Fibroblast of pulmonary artery (primary cell): ENCODE measurements at regions not wholly inside any gene's neighbourhood (a gene's known extent, or its start where the extent isn't known, plus 50 kb on each side); places are given as distances from the start of the nearest gene placed in this dataset.

Source experiments
- DNase-seq: peaks from one replicate; pipeline ENCODE4 v3.0.0-alpha.2; 2010; ENCODE audit warnings: low read depth
- H3K4me3 ChIP-seq: replicated peaks from 2 replicates; pipeline ENCODE4 v1.5.1; 2011; ENCODE audit warnings: low read depth, mild to moderate bottlenecking, control low read depth, low read length, moderate library complexity
- CTCF ChIP-seq: IDR thresholded peaks from 2 replicates; pipeline ENCODE4 v1.5.1; 2011; ENCODE audit warnings: mild to moderate bottlenecking, control low read depth, low read length, inconsistent platforms; ENCODE audit errors: missing control alignments

GRCh38 chr5:143537056-143537455 is 133.6 kb upstream of the NR3C1 start:
- no peak for DNase-seq
- no peak for TF ChIP-seq CTCF
- no peak overlapping the region for H3K4me3 ChIP-seq

GRCh38 chr5:143536364-143536763 is 132.9 kb upstream of the NR3C1 start:
- DNase-seq = peak; percentile 98
- no peak for TF ChIP-seq CTCF
- no peak overlapping the region for H3K4me3 ChIP-seq

GRCh38 chr5:143534761-143535154 is 131.3 kb upstream of the NR3C1 start:
- no peak for DNase-seq
- TF ChIP-seq CTCF = no peak
- no peak overlapping the region for H3K4me3 ChIP-seq

- DNase-seq = no peak
- TF ChIP-seq CTCF = no peak
- H3K4me3 ChIP-seq = no peak overlapping the region
Observed at GRCh38 chr5:143533978-143534760, 130.7 kb upstream of the NR3C1 start.

GRCh38 chr5:143533475-143533874 is 130.0 kb upstream of the NR3C1 start:
- no peak for TF ChIP-seq CTCF
- H3K4me3 ChIP-seq = no peak overlapping the region

GRCh38 chr5:143527808-143528207 is 124.3 kb upstream of the NR3C1 start:
- DNase-seq = peak; percentile 29
- no peak for TF ChIP-seq CTCF

More at GRCh38 chr5:143533475-143533874, 130.0 kb upstream of the NR3C1 start:
- DNase-seq = no peak

GRCh38 chr5:143525176-143525575 is 121.7 kb upstream of the NR3C1 start:
- no peak for DNase-seq
- TF ChIP-seq CTCF = no peak
- H3K4me3 ChIP-seq = no peak overlapping the region

More at GRCh38 chr5:143527808-143528207, 124.3 kb upstream of the NR3C1 start:
- H3K4me3 ChIP-seq = no peak overlapping the region
